Muscle layer of colon (tissue), 2 donors: ENCODE measurements at regions not wholly inside any gene's neighbourhood (a gene's known extent, or its start where the extent isn't known, plus 50 kb on each side); places are given as distances from the start of the nearest gene placed in this dataset.

Experiments used
- H3K27ac ChIP-seq: one replicate; pipeline ENCODE4 v1.7.0; 2013; ENCODE audit warnings: low read depth, mild to moderate bottlenecking, low read length, moderate library complexity
- H3K27me3 ChIP-seq, 2 donors: one replicate each; pipeline ENCODE4 v1.7.0; 2013; ENCODE audit warnings: low read length in 2 of 2, mild to moderate bottlenecking in 2 of 2; ENCODE audit not compliant: insufficient read depth in 2 of 2, control insufficient read depth in 1 of 2
- H3K36me3 ChIP-seq: one replicate; pipeline ENCODE4 v1.7.0; 2013; ENCODE audit warnings: mild to moderate bottlenecking, low read length; ENCODE audit not compliant: insufficient read depth
- H3K4me1 ChIP-seq: one replicate; pipeline ENCODE4 v1.7.0; 2013; ENCODE audit warnings: mild to moderate bottlenecking, low read length; ENCODE audit not compliant: insufficient read depth
- H3K4me3 ChIP-seq, 2 donors: one replicate each; pipeline ENCODE4 v1.7.0; 2013; ENCODE audit warnings: low read length in 2 of 2, low read depth in 1 of 2, mild to moderate bottlenecking in 1 of 2, moderate library complexity in 1 of 2
- H3K9ac ChIP-seq: one replicate; pipeline ENCODE4 v1.7.0; 2013; ENCODE audit warnings: low read length
- H3K9me3 ChIP-seq: one replicate; pipeline ENCODE4 v1.7.0; 2013; ENCODE audit warnings: mild to moderate bottlenecking, low read length
- donor health status: abdominal sarcoma.
- donor health status: Adenocarcinoma of cecum.

DNA sequence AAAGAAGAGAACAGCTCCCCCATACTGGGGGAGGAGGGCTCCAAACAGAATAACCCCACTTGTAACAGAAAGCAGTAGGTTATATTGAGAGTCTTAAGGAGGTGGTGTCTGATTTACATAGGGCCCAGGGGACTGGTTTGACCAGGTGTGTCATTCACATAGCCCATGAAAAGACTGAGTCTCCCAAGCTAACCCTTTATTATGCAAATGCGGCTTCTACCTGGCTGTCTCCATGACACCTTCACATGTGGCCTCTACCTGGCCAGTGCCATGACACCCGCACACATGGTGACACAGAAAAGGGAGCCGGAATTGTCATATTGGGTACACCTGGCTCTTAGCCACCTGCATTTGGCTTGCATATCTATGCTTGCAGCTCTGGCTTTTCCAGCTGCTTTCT is 1057.2 kb upstream of the PIK3C3 start:
- no peak overlapping the region for H3K9ac ChIP-seq
- H3K27me3 ChIP-seq, result no peaks in the 10 kb centered on the region
- H3K4me1 ChIP-seq, result no peaks in the 10 kb centered on the region
- H3K4me3 ChIP-seq, result no peak overlapping the region
- H3K9me3 ChIP-seq, result no peaks in the 10 kb centered on the region
- H3K36me3 ChIP-seq, result no peaks in the 10 kb centered on the region
- H3K27ac ChIP-seq, result no peak overlapping the region

GRCh38 chr18:40883271-40883670 is 1071.8 kb upstream of the PIK3C3 start:
- no peak overlapping the region for H3K27ac ChIP-seq
- no peaks in the 10 kb centered on the region for H3K9me3 ChIP-seq
- H3K9ac ChIP-seq, result no peak overlapping the region
- no peak overlapping the region for H3K4me3 ChIP-seq
- H3K36me3 ChIP-seq, result no peaks in the 10 kb centered on the region
- H3K4me1 ChIP-seq, result no peaks in the 10 kb centered on the region
- no peaks in the 10 kb centered on the region for H3K27me3 ChIP-seq

GRCh38 chr18:40882468-40882867 is 1072.6 kb upstream of the PIK3C3 start:
- no peaks in the 10 kb centered on the region for H3K27me3 ChIP-seq
- no peak overlapping the region for H3K27ac ChIP-seq
- no peaks in the 10 kb centered on the region for H3K4me1 ChIP-seq
- H3K9me3 ChIP-seq, result no peaks in the 10 kb centered on the region
- H3K4me3 ChIP-seq, result no peak overlapping the region
- H3K9ac ChIP-seq, result no peak overlapping the region
- no peaks in the 10 kb centered on the region for H3K36me3 ChIP-seq

GRCh38 chr18:40878371-40878770 is 1076.7 kb upstream of the PIK3C3 start:
- Histone ChIP-seq H3K36me3 (no peaks in the 10 kb centered on the region), H3K9ac (no peak overlapping the region), H3K27ac (no peak overlapping the region), H3K27me3 (no peaks in the 10 kb centered on the region), H3K9me3 (no peaks in the 10 kb centered on the region), H3K4me1 (no peaks in the 10 kb centered on the region), H3K4me3 (no peak overlapping the region)

DNA sequence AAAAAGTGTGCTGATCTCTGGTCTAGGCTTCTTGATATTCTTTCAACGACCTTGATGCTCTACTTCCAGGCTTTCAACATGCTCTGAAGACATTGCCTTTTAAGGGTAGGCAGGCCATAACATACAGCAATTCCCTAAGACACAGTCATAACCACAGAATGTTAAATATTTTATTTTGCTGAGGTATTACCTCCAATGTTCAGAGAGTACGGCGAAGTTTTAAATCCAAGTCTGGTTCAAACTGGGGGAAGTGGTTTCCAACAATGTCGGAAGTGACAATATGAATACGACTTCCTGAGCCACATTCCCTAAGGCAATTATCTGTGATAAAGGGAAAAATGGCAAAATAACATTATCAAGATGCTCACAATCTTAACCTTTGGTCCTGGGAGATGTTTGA is 1077.9 kb upstream of the PIK3C3 start:
- Histone ChIP-seq H3K27ac (no peak overlapping the region), H3K4me1 (no peaks in the 10 kb centered on the region), H3K27me3 (no peaks in the 10 kb centered on the region), H3K9me3 (no peaks in the 10 kb centered on the region), H3K9ac (no peak overlapping the region), H3K4me3 (no peak overlapping the region), H3K36me3 (no peaks in the 10 kb centered on the region)

GRCh38 chr18:40875101-40875615 is 1079.9 kb upstream of the PIK3C3 start:
- Histone ChIP-seq H3K27ac (no peak overlapping the region), H3K36me3 (no peaks in the 10 kb centered on the region), H3K9me3 (no peaks in the 10 kb centered on the region), H3K4me1 (no peaks in the 10 kb centered on the region), H3K9ac (no peak overlapping the region), H3K27me3 (no peaks in the 10 kb centered on the region), H3K4me3 (no peak overlapping the region)

DNA sequence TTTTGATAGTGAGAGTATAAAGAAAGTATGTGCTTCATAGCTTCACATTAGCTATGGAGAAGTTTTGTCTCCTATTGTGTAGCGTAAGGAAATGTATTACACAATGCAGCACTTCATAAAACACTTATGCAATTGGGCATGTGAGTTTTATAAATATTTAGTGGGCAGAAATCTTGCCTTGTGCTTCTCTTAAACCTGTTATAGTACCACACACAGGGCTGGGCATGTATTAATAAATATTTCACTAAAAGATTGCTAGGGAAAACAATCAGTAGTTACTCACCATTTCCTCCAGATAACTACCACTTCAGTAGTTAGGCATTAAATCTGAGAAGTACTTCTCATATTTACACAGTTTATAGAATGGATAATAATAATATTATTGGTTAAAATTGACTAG is 1080.8 kb upstream of the PIK3C3 start:
- no peaks in the 10 kb centered on the region for H3K4me1 ChIP-seq
- H3K27ac ChIP-seq, result no peak overlapping the region
- no peak overlapping the region for H3K9ac ChIP-seq
- H3K27me3 ChIP-seq, result no peaks in the 10 kb centered on the region
- H3K4me3 ChIP-seq, result no peak overlapping the region
- no peaks in the 10 kb centered on the region for H3K9me3 ChIP-seq
- H3K36me3 ChIP-seq, result no peaks in the 10 kb centered on the region

DNA sequence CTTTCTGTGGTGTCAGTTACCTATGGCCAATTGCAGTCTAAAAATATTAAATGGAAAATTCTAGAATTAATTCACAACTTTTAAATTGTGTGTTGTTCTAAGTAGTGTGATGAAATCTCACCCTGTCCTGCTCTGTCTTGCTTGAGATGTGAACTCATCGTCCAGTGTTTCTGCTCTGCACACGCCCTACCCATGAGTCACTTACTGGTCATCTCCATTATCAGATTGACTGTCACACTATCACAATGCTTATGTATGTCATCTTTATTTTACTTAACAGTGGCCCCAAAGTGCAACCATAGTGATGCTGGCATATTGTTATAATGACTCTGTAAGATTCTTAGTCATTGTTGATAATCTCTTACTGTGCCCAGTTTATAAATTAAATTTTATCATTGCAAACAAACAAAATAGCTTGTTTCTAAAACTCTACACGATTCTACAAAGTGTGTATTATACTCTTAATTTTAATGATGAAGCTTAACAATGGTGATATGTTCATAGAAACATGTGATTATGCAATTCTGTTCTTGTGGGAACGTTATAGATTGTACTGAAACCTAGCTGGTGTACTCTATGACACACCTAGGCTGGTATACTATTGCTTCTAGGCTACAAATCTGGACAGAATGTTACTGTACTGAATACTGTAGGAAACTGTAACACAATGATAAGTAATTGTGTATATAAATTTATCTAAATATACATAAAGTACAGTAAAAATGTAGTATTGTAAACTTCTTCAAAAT is 1086.8 kb upstream of the PIK3C3 start:
- no peak overlapping the region for H3K9ac ChIP-seq
- no peak overlapping the region for H3K4me3 ChIP-seq
- H3K9me3 ChIP-seq, result no peaks in the 10 kb centered on the region
- no peaks in the 10 kb centered on the region for H3K4me1 ChIP-seq
- H3K36me3 ChIP-seq, result no peaks in the 10 kb centered on the region
- H3K27ac ChIP-seq, result no peak overlapping the region
- no peaks in the 10 kb centered on the region for H3K27me3 ChIP-seq

- Histone ChIP-seq H3K4me3 (no peak overlapping the region), H3K27ac (no peak overlapping the region), H3K4me1 (no peaks in the 10 kb centered on the region)
Observed at GRCh38 chr18:40867459-40867858, 1087.6 kb upstream of the PIK3C3 start.

DNA sequence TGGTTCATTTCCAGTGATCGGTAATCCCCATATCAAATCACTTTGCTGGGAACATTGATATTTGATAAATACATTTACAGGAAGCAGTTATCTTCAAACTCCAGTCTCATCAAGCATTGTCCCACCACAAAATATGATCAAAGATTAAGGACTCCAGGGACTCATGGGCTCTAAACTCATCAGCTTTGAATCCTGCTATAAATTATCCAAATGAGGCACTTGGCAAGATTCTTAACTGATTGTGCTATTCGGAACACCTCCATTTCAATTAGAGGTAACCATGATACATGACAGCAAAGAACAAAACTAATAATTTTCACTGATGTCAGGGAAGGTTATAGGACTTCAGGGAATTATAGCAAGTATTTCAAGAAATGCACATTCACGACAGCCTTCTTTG is 1088.1 kb upstream of the PIK3C3 start:
- Histone ChIP-seq H3K9ac (no peak overlapping the region), H3K27me3 (no peaks in the 10 kb centered on the region), H3K27ac (no peak overlapping the region), H3K4me3 (no peak overlapping the region), H3K4me1 (no peaks in the 10 kb centered on the region), H3K9me3 (no peaks in the 10 kb centered on the region), H3K36me3 (no peaks in the 10 kb centered on the region)

More at GRCh38 chr18:40867459-40867858, 1087.6 kb upstream of the PIK3C3 start:
- H3K36me3 ChIP-seq, result no peaks in the 10 kb centered on the region
- H3K27me3 ChIP-seq, result no peaks in the 10 kb centered on the region
- H3K9ac ChIP-seq, result no peak overlapping the region
- no peaks in the 10 kb centered on the region for H3K9me3 ChIP-seq

- Histone ChIP-seq H3K27ac (no peak overlapping the region), H3K9me3 (no peaks in the 10 kb centered on the region)
Observed at GRCh38 chr18:40866013-40866645, 1088.9 kb upstream of the PIK3C3 start.

GRCh38 chr18:40864846-40865245 is 1090.2 kb upstream of the PIK3C3 start:
- H3K27ac ChIP-seq, result no peak overlapping the region
- no peak overlapping the region for H3K9ac ChIP-seq
- H3K4me3 ChIP-seq, result no peak overlapping the region
- no peaks in the 10 kb centered on the region for H3K36me3 ChIP-seq
- H3K4me1 ChIP-seq, result no peaks in the 10 kb centered on the region
- no peaks in the 10 kb centered on the region for H3K9me3 ChIP-seq
- H3K27me3 ChIP-seq, result no peaks in the 10 kb centered on the region

More at GRCh38 chr18:40866013-40866645, 1088.9 kb upstream of the PIK3C3 start:
- Histone ChIP-seq H3K4me3 (no peak overlapping the region), H3K9ac (no peak overlapping the region), H3K4me1 (no peaks in the 10 kb centered on the region), H3K27me3 (no peaks in the 10 kb centered on the region), H3K36me3 (no peaks in the 10 kb centered on the region)
